ENCODE measurements at regions not wholly inside any gene's neighbourhood (a gene's known extent, or its start where the extent isn't known, plus 50 kb on each side); places are given as distances from the start of the nearest gene placed in this dataset.
"Not testable (repeated sequence)": the region's sequence is repeated elsewhere in the genome, so short reads cannot be mapped to it uniquely, and the experiment has no call there.

DNA sequence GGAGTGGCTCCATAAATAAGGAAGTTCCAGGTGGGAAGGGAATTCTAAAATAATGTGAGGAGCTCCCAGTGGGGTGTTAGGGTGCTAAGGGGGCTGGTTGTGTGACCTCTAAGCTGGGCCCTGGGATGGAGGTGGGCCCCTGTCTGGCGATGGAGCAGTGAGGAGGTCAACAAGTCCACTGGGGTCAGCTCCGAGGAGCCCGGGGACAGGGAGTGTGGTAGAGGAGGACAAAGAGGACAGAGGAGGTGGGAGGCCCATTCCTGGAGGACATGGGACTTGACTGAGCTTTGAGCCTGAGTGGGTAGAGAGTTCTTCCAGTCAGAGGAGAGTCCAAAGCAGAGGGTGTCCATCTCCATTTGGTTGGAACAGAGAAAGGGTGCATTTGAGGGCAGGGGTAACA lies 390.2 kb downstream of the TSHZ3 start:
- Histone ChIP-seq H3K36me3 (ENCODE audit: control insufficient read depth, insufficient read depth, low read length) (no peaks in the 10 kb centered on the region), H3K9ac (ENCODE audit: extremely low read depth, low read length, poor library complexity, severe bottlenecking) (no peak overlapping the region), H3K4me3 (ENCODE audit: low read length) (no peak overlapping the region), H3K4me1 (ENCODE audit: control insufficient read depth, insufficient read depth, low read length) (no peaks in the 10 kb centered on the region), H3K9me3 (ENCODE audit: control insufficient read depth, low read length) (no peaks in the 10 kb centered on the region), H3K27me3 (ENCODE audit: control insufficient read depth, insufficient read depth, low read length, poor library complexity, severe bottlenecking) (no peaks in the 10 kb centered on the region), H3K27ac (ENCODE audit: low read depth, low read length) (no peak overlapping the region)
- Mint-ChIP-seq H3K4me1 (peaks cover 5% of the 10 kb centered on the region), H3K27me3 (ENCODE audit: insufficient read depth) (no peaks in the 10 kb centered on the region), H3K36me3 (ENCODE audit: low read depth) (no peaks in the 10 kb centered on the region), H3K4me3 (no peak overlapping the region), H3K27ac (no peak overlapping the region), H3K9me3 (no peaks in the 10 kb centered on the region)
- TF ChIP-seq, protein P1, sequence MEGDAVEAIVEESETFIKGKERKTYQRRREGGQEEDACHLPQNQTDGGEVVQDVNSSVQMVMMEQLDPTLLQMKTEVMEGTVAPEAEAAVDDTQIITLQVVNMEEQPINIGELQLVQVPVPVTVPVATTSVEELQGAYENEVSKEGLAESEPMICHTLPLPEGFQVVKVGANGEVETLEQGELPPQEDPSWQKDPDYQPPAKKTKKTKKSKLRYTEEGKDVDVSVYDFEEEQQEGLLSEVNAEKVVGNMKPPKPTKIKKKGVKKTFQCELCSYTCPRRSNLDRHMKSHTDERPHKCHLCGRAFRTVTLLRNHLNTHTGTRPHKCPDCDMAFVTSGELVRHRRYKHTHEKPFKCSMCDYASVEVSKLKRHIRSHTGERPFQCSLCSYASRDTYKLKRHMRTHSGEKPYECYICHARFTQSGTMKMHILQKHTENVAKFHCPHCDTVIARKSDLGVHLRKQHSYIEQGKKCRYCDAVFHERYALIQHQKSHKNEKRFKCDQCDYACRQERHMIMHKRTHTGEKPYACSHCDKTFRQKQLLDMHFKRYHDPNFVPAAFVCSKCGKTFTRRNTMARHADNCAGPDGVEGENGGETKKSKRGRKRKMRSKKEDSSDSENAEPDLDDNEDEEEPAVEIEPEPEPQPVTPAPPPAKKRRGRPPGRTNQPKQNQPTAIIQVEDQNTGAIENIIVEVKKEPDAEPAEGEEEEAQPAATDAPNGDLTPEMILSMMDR (conservative IDR thresholded peaks at IDR 0.05): no peak
- WGBS, 2 experiments (ENCODE audit: insufficient coverage in 1 of 2, insufficient read length in 1 of 2): 90% methylated on average over 3 of the region's 3 CpGs; no CpG with 5 or more reads in 1 of the 2 experiments
- no peak for DNase-seq

DNA sequence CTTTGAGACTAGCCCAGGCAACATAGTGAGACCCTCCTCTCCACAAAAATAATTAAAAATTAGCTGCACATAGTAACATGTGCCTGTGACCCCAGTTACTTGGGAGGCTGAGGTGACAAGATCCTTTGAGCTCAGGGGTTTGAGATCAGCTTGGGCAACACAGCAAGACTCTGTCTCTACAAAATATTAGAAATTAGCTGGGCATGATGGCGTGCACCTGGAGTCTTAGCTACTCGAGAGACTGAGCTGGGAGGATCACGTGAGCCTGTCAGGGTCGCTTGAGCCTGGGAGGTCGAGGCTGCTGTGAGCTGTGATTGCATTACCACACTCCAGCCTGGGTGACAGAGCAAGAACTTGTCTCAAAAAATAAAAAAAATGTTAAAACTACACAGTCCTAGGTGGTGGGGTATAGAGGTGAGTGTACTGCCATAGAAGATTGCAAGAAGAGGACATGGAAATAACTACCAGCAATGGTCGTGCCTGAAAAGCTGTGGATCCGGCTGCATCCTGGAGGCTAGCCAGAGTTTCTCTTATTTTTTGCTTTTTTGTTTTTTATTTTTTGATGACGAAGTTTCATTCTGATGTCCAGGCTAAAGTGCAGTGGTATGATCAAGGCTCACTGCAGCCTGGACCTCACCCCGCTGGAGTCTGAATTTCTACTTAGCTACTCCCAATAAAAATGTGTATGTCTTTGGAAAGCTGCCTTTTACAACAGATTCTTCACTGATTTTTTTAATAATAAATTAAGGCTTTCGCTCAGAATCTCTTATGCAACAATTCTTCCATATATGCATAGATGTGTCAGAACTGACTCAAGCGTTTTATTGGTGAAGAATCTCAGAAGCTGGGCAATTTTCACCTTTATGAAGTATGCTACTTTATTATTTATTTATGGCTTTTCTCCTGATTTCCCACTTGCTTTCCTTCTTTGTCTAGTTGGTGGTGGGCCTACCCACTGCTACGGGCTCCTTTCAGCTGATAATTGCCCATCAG lies 393.8 kb downstream of the TSHZ3 start:
- WGBS, 2 experiments (ENCODE audit: insufficient coverage in 1 of 2, insufficient read length in 1 of 2): 90 to 91% methylated on average over 6 to 12 of the region's 12 CpGs
- DNase-seq: no peak
- no peaks in the 10 kb centered on the region for H3K9me3 Mint-ChIP-seq
- H3K4me3 ChIP-seq (ENCODE audit: low read length): no peak overlapping the region
- no peaks in the 10 kb centered on the region for H3K27me3 ChIP-seq (ENCODE audit: control insufficient read depth, insufficient read depth, low read length, poor library complexity, severe bottlenecking)
- H3K27me3 Mint-ChIP-seq (ENCODE audit: insufficient read depth): no peaks in the 10 kb centered on the region
- TF ChIP-seq, protein P1 (conservative IDR thresholded peaks at IDR 0.05): no peak
- peaks cover 5% of the 10 kb centered on the region for H3K4me1 Mint-ChIP-seq
- H3K27ac Mint-ChIP-seq: no peak overlapping the region
- H3K36me3 ChIP-seq (ENCODE audit: control insufficient read depth, insufficient read depth, low read length): no peaks in the 10 kb centered on the region
- H3K27ac ChIP-seq (ENCODE audit: low read depth, low read length): no peak overlapping the region
- no peaks in the 10 kb centered on the region for H3K36me3 Mint-ChIP-seq (ENCODE audit: low read depth)
- H3K4me3 Mint-ChIP-seq: no peak overlapping the region
- no peak overlapping the region for H3K9ac ChIP-seq (ENCODE audit: extremely low read depth, low read length, poor library complexity, severe bottlenecking)
- H3K4me1 ChIP-seq (ENCODE audit: control insufficient read depth, insufficient read depth, low read length): no peaks in the 10 kb centered on the region
- no peaks in the 10 kb centered on the region for H3K9me3 ChIP-seq (ENCODE audit: control insufficient read depth, low read length)

DNA sequence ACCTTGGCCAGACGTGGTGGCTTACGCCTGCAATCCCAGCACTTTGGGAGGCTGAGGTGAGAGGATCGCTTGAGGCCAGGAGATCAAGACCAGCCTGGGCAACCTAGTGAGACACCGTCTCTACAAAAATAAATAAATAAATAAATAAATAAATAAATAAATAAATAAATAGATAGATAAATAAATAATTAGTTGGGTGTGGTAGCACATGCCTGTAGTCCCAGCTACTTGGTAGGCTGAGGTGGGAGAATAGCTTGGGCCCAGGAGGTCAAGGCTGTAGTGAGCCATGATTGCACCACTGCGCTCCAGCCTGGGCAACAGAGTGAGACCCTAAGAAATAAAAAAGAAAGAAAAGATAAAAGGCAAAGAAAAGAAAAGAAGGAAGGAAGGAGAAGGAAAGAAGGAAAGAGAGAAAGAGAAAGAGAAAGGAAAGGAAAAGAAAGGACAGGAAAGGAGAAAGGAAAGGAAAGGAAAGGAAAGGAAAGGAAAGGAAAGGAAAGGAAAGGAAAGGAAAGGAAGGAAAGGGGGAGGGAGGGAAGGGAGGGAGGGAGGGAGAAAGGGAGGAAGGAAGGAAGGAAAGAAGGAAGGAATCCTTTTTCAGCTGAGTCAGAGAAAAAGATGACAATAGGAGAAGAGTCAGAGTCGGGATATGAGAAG lies 404.8 kb downstream of the TSHZ3 start:
- not testable (repeated sequence) for H3K27ac ChIP-seq (ENCODE audit: low read depth, low read length); H3K27ac Mint-ChIP-seq; DNase-seq; H3K36me3 ChIP-seq (ENCODE audit: control insufficient read depth, insufficient read depth, low read length); H3K9ac ChIP-seq (ENCODE audit: extremely low read depth, low read length, poor library complexity, severe bottlenecking); H3K4me1 ChIP-seq (ENCODE audit: control insufficient read depth, insufficient read depth, low read length); H3K36me3 Mint-ChIP-seq (ENCODE audit: low read depth); H3K4me3 ChIP-seq (ENCODE audit: low read length); H3K9me3 ChIP-seq (ENCODE audit: control insufficient read depth, low read length); H3K4me3 Mint-ChIP-seq; H3K27me3 ChIP-seq (ENCODE audit: control insufficient read depth, insufficient read depth, low read length, poor library complexity, severe bottlenecking); H3K9me3 Mint-ChIP-seq; H3K4me1 Mint-ChIP-seq; H3K27me3 Mint-ChIP-seq (ENCODE audit: insufficient read depth)
- WGBS, 2 experiments (ENCODE audit: insufficient coverage in 1 of 2, insufficient read length in 1 of 2): 88 to 94% methylated on average over 3 to 5 of the region's 6 CpGs

Measured in endodermal cell (in vitro differentiated cells).